Breast epithelium (tissue), 4 donors: ENCODE measurements at regions not wholly inside any gene's neighbourhood (a gene's known extent, or its start where the extent isn't known, plus 50 kb on each side); places are given as distances from the start of the nearest gene placed in this dataset.

Experiments used
- DNase-seq, 2 donors: peaks; one replicate each; pipeline ENCODE4 v3.0.0-alpha.2; 2019; ENCODE audit warnings: low spot score in 2 of 2
- H3K27ac ChIP-seq, 2 donors: fragments of 200-600 bp; sonication (generic) in 1 of 2; one replicate each; pipeline ENCODE4 v1.5.1; 2016 to 2019; ENCODE audit warnings: mild to moderate bottlenecking in 1 of 2
- H3K27me3 ChIP-seq, 2 donors: fragments of 200-600 bp; sonication (generic) in 1 of 2; one replicate each; pipeline versions ENCODE4 v1.5.1 to v1.6.0; 2017 to 2019; ENCODE audit warnings: control low read depth in 1 of 2, mild to moderate bottlenecking in 1 of 2
- H3K36me3 ChIP-seq: fragments of 200-600 bp; one replicate; pipeline ENCODE4 v1.5.1; 2019
- H3K4me1 ChIP-seq, 2 donors: fragments of 200-600 bp; sonication (generic); one replicate each; pipeline ENCODE4 v1.5.1; 2016 to 2019; ENCODE audit warnings: control low read depth in 1 of 2
- H3K4me3 ChIP-seq, 3 donors: fragments of 200-600 bp; sonication (generic); 1 replicate in 2 of 3; 2 replicates in 1 of 3; pipeline ENCODE4 v1.5.1; 2016 to 2019; ENCODE audit warnings: mild to moderate bottlenecking in 3 of 3, moderate library complexity in 2 of 3
- H3K9me3 ChIP-seq, 2 donors: fragments of 200-600 bp; sonication (generic) in 1 of 2; one replicate each; pipeline ENCODE4 v1.5.1; 2016 to 2019; ENCODE audit warnings: control low read depth in 1 of 2
- CTCF ChIP-seq, 3 donors: fragments of 450-650 bp; IDR thresholded peaks; one replicate each; pipeline ENCODE4 v1.5.1; 2016 to 2017; ENCODE audit warnings: antibody characterized with exemption in 3 of 3, mild to moderate bottlenecking in 3 of 3, moderate library complexity in 3 of 3
- POLR2A ChIP-seq: fragments of 450-650 bp; IDR thresholded peaks from one replicate; pipeline ENCODE4 v1.6.1; 2016; ENCODE audit warnings: antibody characterized with exemption, mild to moderate bottlenecking, moderate library complexity
- POLR2AphosphoS5 ChIP-seq, 3 donors: sonication (generic); formaldehyde crosslinking; IDR thresholded peaks; one replicate each; pipeline ENCODE4 v1.6.1; 2017; ENCODE audit warnings: antibody characterized with exemption in 3 of 3
- intact Hi-C: fragments of 100-400 bp; cut with DNase I; formaldehyde crosslinking; loops from one replicate; pipeline ENCODE4 v1.15.1; 2023; ENCODE audit warnings: low total_unique reads

DNA sequence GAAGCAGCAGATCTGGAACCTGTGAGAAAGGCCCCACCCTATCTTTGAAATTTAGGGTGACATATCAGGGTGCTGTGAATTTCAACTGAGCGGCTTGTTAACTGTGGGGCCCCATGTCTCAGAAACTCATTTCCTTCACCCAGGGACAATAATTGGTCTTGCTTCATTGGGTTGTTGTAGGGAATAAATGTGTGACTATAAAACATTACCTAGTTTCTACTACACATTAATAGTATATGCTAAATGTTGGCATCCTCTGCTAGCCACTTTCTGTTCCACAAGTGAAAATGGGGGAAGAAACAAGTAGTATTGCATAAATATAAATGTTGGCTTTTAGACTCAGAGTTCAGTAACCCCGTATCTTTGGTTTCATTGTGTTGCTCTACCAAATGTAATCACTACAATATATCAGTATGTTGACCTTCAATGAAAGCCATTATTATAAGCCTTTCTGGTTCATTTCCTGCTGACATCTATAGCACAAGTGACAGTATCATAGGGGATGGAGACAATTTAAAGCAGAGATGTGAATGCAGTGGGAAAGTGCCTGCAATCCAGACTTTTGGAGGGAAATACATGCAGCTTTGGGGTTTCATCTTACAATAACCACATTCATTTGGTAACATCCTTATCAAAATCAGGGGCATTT lies 905.5 kb upstream of the RAG2 start:
- Histone ChIP-seq H3K4me1 (no peaks in the 10 kb centered on the region), H3K27ac (peak overlapping the region in 1 of 2 donors; percentile 26), H3K9me3 (no peaks in the 10 kb centered on the region), H3K4me3 (no peak overlapping the region), H3K36me3 (no peaks in the 10 kb centered on the region), H3K27me3 (no peaks in the 10 kb centered on the region)
- DNase-seq = no peak
- TF ChIP-seq CTCF (IDR thresholded peaks at IDR 0.05) = no peak
- no peak for TF ChIP-seq POLR2A
- no peak for TF ChIP-seq POLR2AphosphoS5 (IDR thresholded peaks at IDR 0.05)
- intact Hi-C loops = no loop called here

DNA sequence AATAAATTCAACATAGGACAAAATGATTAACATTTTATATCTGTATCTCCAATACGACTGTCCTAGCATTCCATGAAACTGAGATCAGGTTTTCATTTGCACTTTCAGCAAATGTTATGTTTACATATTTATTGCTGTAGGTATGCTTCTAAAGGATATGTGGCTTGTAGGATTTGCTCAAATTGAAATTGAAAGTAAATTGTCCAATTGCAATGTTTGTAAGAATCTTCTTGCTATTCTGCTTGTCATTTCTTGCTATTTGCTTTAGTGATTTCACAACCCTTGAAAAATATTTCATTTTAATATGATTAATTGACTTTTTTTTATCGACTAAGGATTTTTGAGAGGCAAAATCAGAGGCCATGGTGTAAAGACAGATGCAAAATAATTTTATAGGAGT lies 904.2 kb upstream of the RAG2 start:
- no peak for TF ChIP-seq CTCF (IDR thresholded peaks at IDR 0.05)
- TF ChIP-seq POLR2AphosphoS5 (IDR thresholded peaks at IDR 0.05) = no peak
- TF ChIP-seq POLR2A = no peak
- Histone ChIP-seq H3K4me1 (no peaks in the 10 kb centered on the region), H3K4me3 (no peak overlapping the region), H3K27me3 (no peaks in the 10 kb centered on the region), H3K27ac (no peak overlapping the region), H3K9me3 (no peaks in the 10 kb centered on the region), H3K36me3 (no peaks in the 10 kb centered on the region)
- DNase-seq = no peak
- intact Hi-C loops = no loop called here

DNA sequence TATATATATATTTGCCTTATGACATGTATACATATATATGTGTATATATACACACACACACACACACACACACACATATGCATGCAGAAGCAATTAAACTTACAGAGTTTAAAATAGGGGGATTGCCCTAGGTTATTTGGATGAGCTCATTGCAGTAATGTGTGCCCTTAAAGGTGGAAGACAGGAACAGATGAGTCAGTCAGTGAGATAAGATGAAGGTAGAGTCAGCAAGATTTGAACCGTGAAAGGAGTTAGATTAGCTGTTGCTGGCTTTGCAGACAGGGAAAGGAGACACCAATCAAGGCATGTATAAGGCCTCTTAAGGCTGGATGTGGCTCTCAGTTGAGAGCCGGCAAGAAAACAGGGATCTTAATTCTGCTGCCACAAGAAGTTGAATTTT lies 902.4 kb upstream of the RAG2 start:
- H3K36me3 ChIP-seq = no peaks in the 10 kb centered on the region
- intact Hi-C loops = no loop called here
- TF ChIP-seq POLR2A = no peak
- TF ChIP-seq POLR2AphosphoS5 (IDR thresholded peaks at IDR 0.05) = no peak
- TF ChIP-seq CTCF (IDR thresholded peaks at IDR 0.05) = no peak
- H3K9me3 ChIP-seq = no peaks in the 10 kb centered on the region
- H3K4me3 ChIP-seq = no peak overlapping the region
- no peaks in the 10 kb centered on the region for H3K4me1 ChIP-seq
- H3K27me3 ChIP-seq = no peaks in the 10 kb centered on the region
- no peak for DNase-seq
- no peak overlapping the region for H3K27ac ChIP-seq

- no peaks in the 10 kb centered on the region for H3K36me3 ChIP-seq
- DNase-seq = no peak
- H3K27me3 ChIP-seq = no peaks in the 10 kb centered on the region
- TF ChIP-seq CTCF (IDR thresholded peaks at IDR 0.05) = no peak
- no peaks in the 10 kb centered on the region for H3K9me3 ChIP-seq
- H3K4me3 ChIP-seq = no peak overlapping the region
- intact Hi-C loops = no loop called here
- H3K4me1 ChIP-seq = no peaks in the 10 kb centered on the region
- H3K27ac ChIP-seq = no peak overlapping the region
Observed at GRCh38 chr11:37497326-37497725, 899.3 kb upstream of the RAG2 start.

DNA sequence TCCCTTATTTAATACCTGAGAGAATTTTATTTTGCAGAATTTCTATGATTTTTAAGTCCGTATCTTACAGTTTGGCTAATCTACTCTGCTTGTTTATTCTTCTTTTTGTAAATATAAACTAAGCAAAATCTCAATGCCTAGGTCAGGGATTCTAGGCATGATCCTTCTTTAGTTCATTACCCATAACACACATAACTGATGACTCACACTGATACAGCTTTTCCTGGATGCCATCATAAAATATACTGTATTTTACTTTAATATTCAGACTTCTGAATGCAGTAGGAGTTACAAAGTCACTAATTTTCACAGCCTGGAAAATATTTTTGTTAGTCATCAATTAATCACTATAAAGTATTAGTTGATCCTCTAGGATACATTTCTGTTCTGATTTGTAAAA lies 898.2 kb upstream of the RAG2 start:
- H3K4me3 ChIP-seq = no peak overlapping the region
- H3K4me1 ChIP-seq = no peaks in the 10 kb centered on the region
- H3K9me3 ChIP-seq = no peaks in the 10 kb centered on the region
- intact Hi-C loops = no loop called here
- no peaks in the 10 kb centered on the region for H3K27me3 ChIP-seq
- H3K27ac ChIP-seq = no peak overlapping the region
- H3K36me3 ChIP-seq = no peaks in the 10 kb centered on the region
- TF ChIP-seq CTCF (IDR thresholded peaks at IDR 0.05) (no peak), POLR2AphosphoS5 (IDR thresholded peaks at IDR 0.05) (no peak), POLR2A (no peak)
- DNase-seq = no peak
